Fibroblast of lung (primary cell): ENCODE measurements at regions not wholly inside any gene's neighbourhood (a gene's known extent, or its start where the extent isn't known, plus 50 kb on each side); places are given as distances from the start of the nearest gene placed in this dataset.

Experiments used
- CTCF ChIP-seq, 2 donors: IDR thresholded peaks in 1 of 2; conservative IDR thresholded peaks in 1 of 2; 1 replicate in 1 of 2; 2 replicates in 1 of 2; pipeline ENCODE4 v1.5.1; 2011 to 2012; ENCODE audit warnings: low read length in 2 of 2, control low read depth in 1 of 2, inconsistent platforms in 1 of 2, low read depth in 1 of 2, mild to moderate bottlenecking in 1 of 2
- EZH2 ChIP-seq: IDR thresholded peaks from 2 replicates; pipeline ENCODE4 v1.5.1; 2012; ENCODE audit warnings: low read length, control low read depth, mild to moderate bottlenecking; ENCODE audit errors: missing control alignments

DNA sequence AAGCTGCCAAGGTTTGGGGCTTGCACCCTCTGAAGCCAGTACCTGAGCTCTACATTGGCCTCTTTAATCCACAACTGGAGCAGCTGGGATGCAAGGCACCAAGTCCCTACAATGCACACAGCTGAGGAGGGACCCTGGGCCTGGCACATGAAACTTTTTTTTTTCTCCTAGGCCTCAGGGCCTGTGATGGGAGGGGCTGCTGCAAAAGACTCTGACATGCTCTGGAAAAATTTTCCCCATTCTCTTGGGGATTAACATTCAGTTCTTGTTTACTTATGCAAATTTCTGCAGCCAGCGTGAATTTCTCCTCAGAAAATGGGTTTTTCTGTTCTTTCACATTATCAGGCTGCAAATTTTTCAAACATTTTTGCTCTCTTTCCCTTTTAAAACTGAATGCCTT is 1072.2 kb downstream of the BRINP3 start:
- no peak for TF ChIP-seq CTCF (conservative IDR thresholded peaks at IDR 0.05 in 1 of 2, IDR thresholded peaks at IDR 0.05 in 1 of 2; ENCODE audit: low read depth in 1 of 2, low read length in 2 of 2)
- no peak for TF ChIP-seq EZH2
